ENCODE measurements at regions not wholly inside any gene's neighbourhood (a gene's known extent, or its start where the extent isn't known, plus 50 kb on each side); places are given as distances from the start of the nearest gene placed in this dataset.

GRCh38 chr20:50396623-50397022 is 113.6 kb upstream of the PTPN1 start:
- POLR2A ChIA-PET: no interaction called here
- CTCF ChIA-PET: no interaction called here
- Mint-ChIP-seq H3K9me3 (no peaks in the 10 kb centered on the region), H3K4me1 (ENCODE audit: low read depth) (peaks cover 9% of the 10 kb centered on the region), H3K4me3 (no peak overlapping the region), H3K27ac (no peak overlapping the region), H3K36me3 (ENCODE audit: low read depth) (no peaks in the 10 kb centered on the region), H3K27me3 (no peaks in the 10 kb centered on the region)
- TF ChIP-seq CTCF (IDR thresholded peaks at IDR 0.05): no peak
- DNase-seq (no peak), ATAC-seq (no peak)
- intact Hi-C loops (cut with micrococcal nuclease): no loop called here

- Mint-ChIP-seq H3K36me3 (ENCODE audit: low read depth) (no peaks in the 10 kb centered on the region), H3K9me3 (no peaks in the 10 kb centered on the region), H3K4me3 (no peak overlapping the region), H3K4me1 (ENCODE audit: low read depth) (peaks cover 4% of the 10 kb centered on the region), H3K27ac (no peak overlapping the region), H3K27me3 (no peaks in the 10 kb centered on the region)
- ChIA-PET POLR2A (no interaction called here), CTCF (no interaction called here)
- ATAC-seq (no peak), DNase-seq (no peak)
- intact Hi-C loops (cut with micrococcal nuclease): no loop called here
- no peak for TF ChIP-seq CTCF (IDR thresholded peaks at IDR 0.05)
Observed at GRCh38 chr20:50397058-50397457, 113.1 kb upstream of the PTPN1 start.

- H3K4me1 Mint-ChIP-seq (ENCODE audit: low read depth): no peaks in the 10 kb centered on the region
- CTCF ChIA-PET: no interaction called here
- intact Hi-C loops (cut with micrococcal nuclease): no loop called here
- no peak for DNase-seq
- no peak overlapping the region for H3K4me3 Mint-ChIP-seq
- no peak for TF ChIP-seq CTCF (IDR thresholded peaks at IDR 0.05)
- H3K27me3 Mint-ChIP-seq: no peaks in the 10 kb centered on the region
- H3K27ac Mint-ChIP-seq: no peak overlapping the region
- ATAC-seq: no peak
- no peaks in the 10 kb centered on the region for H3K9me3 Mint-ChIP-seq
- no peaks in the 10 kb centered on the region for H3K36me3 Mint-ChIP-seq (ENCODE audit: low read depth)
- POLR2A ChIA-PET: interaction anchor here (1.2 kb wide), 1 partner anchor 27 kb away, joined by 3 read pairs; no protein-coding TSS in a partner anchor
Observed at GRCh38 chr20:50398064-50398463, 112.1 kb upstream of the PTPN1 start.

GRCh38 chr20:50398471-50398820 is 111.7 kb upstream of the PTPN1 start:
- no peak overlapping the region for H3K4me3 Mint-ChIP-seq
- H3K4me1 Mint-ChIP-seq (ENCODE audit: low read depth): no peaks in the 10 kb centered on the region
- no peak for DNase-seq
- no peak for TF ChIP-seq CTCF (IDR thresholded peaks at IDR 0.05)
- no peaks in the 10 kb centered on the region for H3K36me3 Mint-ChIP-seq (ENCODE audit: low read depth)
- no peak for ATAC-seq
- no peaks in the 10 kb centered on the region for H3K27me3 Mint-ChIP-seq
- CTCF ChIA-PET: no interaction called here
- H3K27ac Mint-ChIP-seq: no peak overlapping the region
- intact Hi-C loops (cut with micrococcal nuclease): no loop called here
- H3K9me3 Mint-ChIP-seq: no peaks in the 10 kb centered on the region
- POLR2A ChIA-PET: interaction anchor here (1.2 kb wide), 1 partner anchor 27 kb away, joined by 3 read pairs; no protein-coding TSS in a partner anchor

GRCh38 chr20:50398821-50399554 is 111.2 kb upstream of the PTPN1 start:
- Mint-ChIP-seq H3K9me3 (no peaks in the 10 kb centered on the region), H3K4me3 (no peak overlapping the region), H3K4me1 (ENCODE audit: low read depth) (no peaks in the 10 kb centered on the region), H3K27me3 (no peaks in the 10 kb centered on the region), H3K27ac (no peak overlapping the region), H3K36me3 (ENCODE audit: low read depth) (no peaks in the 10 kb centered on the region)
- TF ChIP-seq CTCF (IDR thresholded peaks at IDR 0.05): no peak
- DNase-seq (no peak), ATAC-seq (no peak)
- intact Hi-C loops (cut with micrococcal nuclease): no loop called here
- ChIA-PET POLR2A (no interaction called here), CTCF (no interaction called here)
